Ishikawa (cell line): ENCODE measurements at regions not wholly inside any gene's neighbourhood (a gene's known extent, or its start where the extent isn't known, plus 50 kb on each side); places are given as distances from the start of the nearest gene placed in this dataset.

Experiments used
- CEBPB ChIP-seq: IDR thresholded peaks from 2 replicates; pipeline ENCODE4 v1.6.1; 2012
- YY1 ChIP-seq: IDR thresholded peaks from 2 replicates; pipeline ENCODE4 v1.6.1; 2012; ENCODE audit warnings: low read depth

DNA sequence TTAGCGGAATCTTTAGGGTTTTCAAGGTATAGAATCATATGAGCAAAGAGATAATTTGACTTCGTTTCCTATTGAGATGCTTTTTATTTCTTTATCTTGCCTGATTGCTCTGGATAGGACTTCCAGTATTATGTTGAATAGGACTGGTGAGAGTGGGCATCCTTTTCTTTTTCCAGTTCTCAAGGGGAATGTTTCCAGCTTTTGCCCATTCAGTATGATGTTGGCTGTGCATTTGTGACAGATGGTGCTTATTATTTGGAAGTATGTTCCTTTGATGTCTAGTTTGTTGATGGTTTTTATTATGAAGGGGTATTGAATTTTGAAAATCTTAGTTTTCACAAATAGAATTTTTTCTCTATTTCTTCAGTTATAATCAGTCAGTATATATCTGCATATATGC is 656.6 kb upstream of the MAP3K7 start:
- TF ChIP-seq YY1 (no peak), CEBPB (no peak)
